ENCODE measurements at regions not wholly inside any gene's neighbourhood (a gene's known extent, or its start where the extent isn't known, plus 50 kb on each side); places are given as distances from the start of the nearest gene placed in this dataset.

GRCh38 chr7:46198701-46199100 is 277.6 kb upstream of the IGFBP3 start:
- H3K27ac Mint-ChIP-seq, result no peak overlapping the region
- H3K4me1 Mint-ChIP-seq, result no peaks in the 10 kb centered on the region
- no peaks in the 10 kb centered on the region for H3K36me3 Mint-ChIP-seq
- peaks cover 2% of the 10 kb centered on the region for H3K9me3 Mint-ChIP-seq
- no peaks in the 10 kb centered on the region for H3K27me3 Mint-ChIP-seq
- no peak overlapping the region for H3K4me3 Mint-ChIP-seq
- no peak for DNase-seq

GRCh38 chr7:46197785-46198540 is 276.9 kb upstream of the IGFBP3 start:
- Mint-ChIP-seq H3K27me3 (no peaks in the 10 kb centered on the region), H3K36me3 (no peaks in the 10 kb centered on the region)

GRCh38 chr7:46195934-46196333 is 274.9 kb upstream of the IGFBP3 start:
- peaks cover 2% of the 10 kb centered on the region for H3K9me3 Mint-ChIP-seq
- H3K27ac Mint-ChIP-seq, result no peak overlapping the region
- H3K4me3 Mint-ChIP-seq, result no peak overlapping the region
- H3K4me1 Mint-ChIP-seq, result no peaks in the 10 kb centered on the region
- no peaks in the 10 kb centered on the region for H3K27me3 Mint-ChIP-seq
- no peaks in the 10 kb centered on the region for H3K36me3 Mint-ChIP-seq
- no peak for DNase-seq

More at GRCh38 chr7:46197785-46198540, 276.9 kb upstream of the IGFBP3 start:
- Mint-ChIP-seq H3K4me1 (no peaks in the 10 kb centered on the region), H3K4me3 (no peak overlapping the region), H3K27ac (no peak overlapping the region), H3K9me3 (peaks cover 2% of the 10 kb centered on the region)
- no peak for DNase-seq

- peaks cover 2% of the 10 kb centered on the region for H3K9me3 Mint-ChIP-seq
- H3K36me3 Mint-ChIP-seq, result no peaks in the 10 kb centered on the region
- DNase-seq, result no peak
- H3K4me1 Mint-ChIP-seq, result no peaks in the 10 kb centered on the region
- H3K4me3 Mint-ChIP-seq, result no peak overlapping the region
- H3K27ac Mint-ChIP-seq, result no peak overlapping the region
- H3K27me3 Mint-ChIP-seq, result no peaks in the 10 kb centered on the region
Measured at GRCh38 chr7:46192271-46192670, 271.2 kb upstream of the IGFBP3 start.

- H3K4me3 Mint-ChIP-seq, result no peak overlapping the region
- H3K27ac Mint-ChIP-seq, result no peak overlapping the region
- no peaks in the 10 kb centered on the region for H3K27me3 Mint-ChIP-seq
- peaks cover 2% of the 10 kb centered on the region for H3K9me3 Mint-ChIP-seq
- no peak for DNase-seq
- no peaks in the 10 kb centered on the region for H3K4me1 Mint-ChIP-seq
- no peaks in the 10 kb centered on the region for H3K36me3 Mint-ChIP-seq
Measured at GRCh38 chr7:46191776-46192175, 270.7 kb upstream of the IGFBP3 start.

GRCh38 chr7:46191296-46191695 is 270.2 kb upstream of the IGFBP3 start:
- no peak overlapping the region for H3K4me3 Mint-ChIP-seq

GRCh38 chr7:46189255-46189790 is 268.3 kb upstream of the IGFBP3 start:
- no peak for DNase-seq
- no peaks in the 10 kb centered on the region for H3K36me3 Mint-ChIP-seq
- H3K4me1 Mint-ChIP-seq, result no peaks in the 10 kb centered on the region
- no peak overlapping the region for H3K4me3 Mint-ChIP-seq
- no peaks in the 10 kb centered on the region for H3K9me3 Mint-ChIP-seq
- H3K27ac Mint-ChIP-seq, result no peak overlapping the region
- peaks cover 5% of the 10 kb centered on the region for H3K27me3 Mint-ChIP-seq

More at GRCh38 chr7:46191296-46191695, 270.2 kb upstream of the IGFBP3 start:
- Mint-ChIP-seq H3K4me1 (no peaks in the 10 kb centered on the region), H3K9me3 (peaks cover 2% of the 10 kb centered on the region), H3K36me3 (no peaks in the 10 kb centered on the region), H3K27ac (no peak overlapping the region), H3K27me3 (no peaks in the 10 kb centered on the region)
- DNase-seq, result no peak

- no peak overlapping the region for H3K4me3 Mint-ChIP-seq
- DNase-seq, result no peak
- peaks cover 5% of the 10 kb centered on the region for H3K27me3 Mint-ChIP-seq
- H3K36me3 Mint-ChIP-seq, result no peaks in the 10 kb centered on the region
- peaks cover 6% of the 10 kb centered on the region for H3K9me3 Mint-ChIP-seq
- H3K27ac Mint-ChIP-seq, result no peak overlapping the region
- no peaks in the 10 kb centered on the region for H3K4me1 Mint-ChIP-seq
Measured at GRCh38 chr7:46186131-46186530, 265.1 kb upstream of the IGFBP3 start.

- no peak for DNase-seq
- H3K27me3 Mint-ChIP-seq, result no peaks in the 10 kb centered on the region
- H3K4me3 Mint-ChIP-seq, result no peak overlapping the region
- no peak overlapping the region for H3K27ac Mint-ChIP-seq
- no peaks in the 10 kb centered on the region for H3K36me3 Mint-ChIP-seq
- peaks cover 12% of the 10 kb centered on the region for H3K9me3 Mint-ChIP-seq
- no peaks in the 10 kb centered on the region for H3K4me1 Mint-ChIP-seq
Measured at GRCh38 chr7:46179061-46179610, 258.1 kb upstream of the IGFBP3 start.

- Mint-ChIP-seq H3K4me1 (no peaks in the 10 kb centered on the region), H3K36me3 (no peaks in the 10 kb centered on the region), H3K27me3 (no peaks in the 10 kb centered on the region), H3K4me3 (no peak overlapping the region), H3K9me3 (peaks cover 12% of the 10 kb centered on the region), H3K27ac (no peak overlapping the region)
- no peak for DNase-seq
Measured at GRCh38 chr7:46178661-46179060, 257.6 kb upstream of the IGFBP3 start.

- H3K9me3 Mint-ChIP-seq, result peaks cover 12% of the 10 kb centered on the region
- H3K27ac Mint-ChIP-seq, result no peak overlapping the region
- H3K27me3 Mint-ChIP-seq, result no peaks in the 10 kb centered on the region
- H3K36me3 Mint-ChIP-seq, result no peaks in the 10 kb centered on the region
- no peak for DNase-seq
- H3K4me3 Mint-ChIP-seq, result no peak overlapping the region
- H3K4me1 Mint-ChIP-seq, result no peaks in the 10 kb centered on the region
Measured at GRCh38 chr7:46177821-46178220, 256.7 kb upstream of the IGFBP3 start.

- H3K27me3 Mint-ChIP-seq, result no peaks in the 10 kb centered on the region
- H3K9me3 Mint-ChIP-seq, result no peaks in the 10 kb centered on the region
- no peak for DNase-seq
- no peaks in the 10 kb centered on the region for H3K4me1 Mint-ChIP-seq
- H3K4me3 Mint-ChIP-seq, result no peak overlapping the region
- H3K36me3 Mint-ChIP-seq, result no peaks in the 10 kb centered on the region
- no peak overlapping the region for H3K27ac Mint-ChIP-seq
Measured at GRCh38 chr7:46175221-46175620, 254.1 kb upstream of the IGFBP3 start.

- Mint-ChIP-seq H3K9me3 (no peaks in the 10 kb centered on the region), H3K27ac (no peak overlapping the region), H3K27me3 (no peaks in the 10 kb centered on the region), H3K4me3 (no peak overlapping the region), H3K4me1 (no peaks in the 10 kb centered on the region), H3K36me3 (no peaks in the 10 kb centered on the region)
- DNase-seq, result no peak
Measured at GRCh38 chr7:46174196-46174580, 253.1 kb upstream of the IGFBP3 start.

- Mint-ChIP-seq H3K27me3 (no peaks in the 10 kb centered on the region), H3K36me3 (no peaks in the 10 kb centered on the region), H3K9me3 (no peaks in the 10 kb centered on the region), H3K4me3 (no peak overlapping the region), H3K27ac (no peak overlapping the region), H3K4me1 (no peaks in the 10 kb centered on the region)
- no peak for DNase-seq
Measured at GRCh38 chr7:46173476-46174195, 252.6 kb upstream of the IGFBP3 start.

- no peaks in the 10 kb centered on the region for H3K36me3 Mint-ChIP-seq
- H3K27ac Mint-ChIP-seq, result no peak overlapping the region
- no peaks in the 10 kb centered on the region for H3K27me3 Mint-ChIP-seq
- no peaks in the 10 kb centered on the region for H3K4me1 Mint-ChIP-seq
- no peak overlapping the region for H3K4me3 Mint-ChIP-seq
- H3K9me3 Mint-ChIP-seq, result no peaks in the 10 kb centered on the region
- no peak for DNase-seq
Measured at GRCh38 chr7:46170792-46171191, 249.7 kb upstream of the IGFBP3 start.
